ENCODE measurements at regions not wholly inside any gene's neighbourhood (a gene's known extent, or its start where the extent isn't known, plus 50 kb on each side); places are given as distances from the start of the nearest gene placed in this dataset.
"Not testable (repeated sequence)": the region's sequence is repeated elsewhere in the genome, so short reads cannot be mapped to it uniquely, and the experiment has no call there.

- DNase-seq = not testable (repeated sequence)
Observed at GRCh38 chr21:8757399-8758093, 1763.8 kb upstream of the TPTE start.

- DNase-seq = not testable (repeated sequence)
Observed at GRCh38 chr21:8758921-8759367, 1762.4 kb upstream of the TPTE start.

GRCh38 chr21:8762241-8762640, 1759.1 kb upstream of the TPTE start:
- not testable (repeated sequence) for DNase-seq

- DNase-seq = not testable (repeated sequence)
Observed at GRCh38 chr21:8764416-8764815, 1757.0 kb upstream of the TPTE start.

GRCh38 chr21:8766142-8766541, 1755.2 kb upstream of the TPTE start:
- not testable (repeated sequence) for DNase-seq

GRCh38 chr21:8772910-8773514, 1748.4 kb upstream of the TPTE start:
- not testable (repeated sequence) for DNase-seq

GRCh38 chr21:8775591-8776215, 1745.7 kb upstream of the TPTE start:
- DNase-seq = not testable (repeated sequence)

GRCh38 chr21:8777260-8777659, 1744.1 kb upstream of the TPTE start:
- DNase-seq = not testable (repeated sequence)

- DNase-seq = not testable (repeated sequence)
Observed at GRCh38 chr21:8778323-8779085, 1742.9 kb upstream of the TPTE start.

- DNase-seq = not testable (repeated sequence)
Observed at GRCh38 chr21:8812840-8813239, 1708.5 kb upstream of the TPTE start.

GRCh38 chr21:8834264-8834663, 1687.1 kb upstream of the TPTE start:
- DNase-seq = peak; percentile 40
